H9 (cell line): ENCODE measurements at regions not wholly inside any gene's neighbourhood (a gene's known extent, or its start where the extent isn't known, plus 50 kb on each side); places are given as distances from the start of the nearest gene placed in this dataset.
"Not testable (repeated sequence)": the region's sequence is repeated elsewhere in the genome, so short reads cannot be mapped to it uniquely, and the experiment has no call there.

Source experiments
- DNase-seq: peaks from one replicate; pipeline ENCODE4 v3.0.0-alpha.2; 2017
- H2AFZ ChIP-seq: one replicate; pipeline ENCODE4 v1.6.1; 2013; ENCODE audit warnings: mild to moderate bottlenecking, low read length, control low read depth, moderate library complexity
- H2AK5ac ChIP-seq: 2 replicates; pipeline ENCODE4 v1.6.1; 2013; ENCODE audit warnings: low read length, control low read depth, mixed read lengths; ENCODE audit not compliant: insufficient read length
- H2BK120ac ChIP-seq: one replicate; pipeline ENCODE4 v1.6.1; 2013; ENCODE audit warnings: low read depth, mild to moderate bottlenecking, low read length, control low read depth, inconsistent platforms; ENCODE audit not compliant: poor library complexity, severe bottlenecking
- H2BK12ac ChIP-seq: 2 replicates; pipeline ENCODE4 v1.6.1; 2013; ENCODE audit warnings: low read length, control low read depth, mixed read lengths, low read depth; ENCODE audit not compliant: insufficient read length
- H2BK15ac ChIP-seq: 2 replicates; pipeline ENCODE4 v1.6.1; 2013; ENCODE audit warnings: low read depth, low read length, control low read depth
- H2BK20ac ChIP-seq: one replicate; pipeline ENCODE4 v1.6.1; 2013; ENCODE audit warnings: low read depth, mild to moderate bottlenecking, low read length, control low read depth, inconsistent platforms; ENCODE audit not compliant: poor library complexity, severe bottlenecking
- H2BK5ac ChIP-seq: 2 replicates; pipeline ENCODE4 v1.6.1; 2013; ENCODE audit warnings: low read length, control low read depth, mixed read lengths; ENCODE audit not compliant: insufficient read length
- H3K14ac ChIP-seq: 2 replicates; pipeline ENCODE4 v1.6.1; 2013; ENCODE audit warnings: low read length, control low read depth; ENCODE audit not compliant: insufficient read depth
- H3K18ac ChIP-seq: 2 replicates; pipeline ENCODE4 v1.6.1; 2013; ENCODE audit warnings: low read depth, mild to moderate bottlenecking, mixed read lengths, low read length, control low read depth; ENCODE audit not compliant: insufficient read length
- H3K23ac ChIP-seq: 2 replicates; pipeline ENCODE4 v1.6.1; 2013; ENCODE audit warnings: low read length, control low read depth, mixed read lengths, low read depth; ENCODE audit not compliant: insufficient read length
- H3K23me2 ChIP-seq: 2 replicates; pipeline ENCODE4 v1.6.1; 2013; ENCODE audit warnings: low read depth, mild to moderate bottlenecking, mixed read lengths, low read length, control low read depth; ENCODE audit not compliant: insufficient read length, poor library complexity, severe bottlenecking
- H3K27ac ChIP-seq: 2 replicates; pipeline ENCODE4 v1.5.1; 2013; ENCODE audit warnings: low read length, control low read depth, mixed read lengths, low read depth; ENCODE audit not compliant: insufficient read length
- H3K27me3 ChIP-seq: 2 replicates; pipeline ENCODE4 v1.6.1; 2013; ENCODE audit warnings: low read length, control low read depth, inconsistent platforms; ENCODE audit not compliant: insufficient read depth
- H3K4ac ChIP-seq: 2 replicates; pipeline ENCODE4 v1.6.1; 2013; ENCODE audit warnings: low read depth, mild to moderate bottlenecking, control low read depth, inconsistent platforms, low read length, moderate library complexity
- H3K4me1 ChIP-seq: 2 replicates; pipeline ENCODE4 v1.6.1; 2013; ENCODE audit warnings: low read length, control low read depth, inconsistent platforms; ENCODE audit not compliant: insufficient read depth
- H3K4me2 ChIP-seq: 2 replicates; pipeline ENCODE4 v1.6.1; 2013; ENCODE audit warnings: low read length, control low read depth, mixed read lengths; ENCODE audit not compliant: insufficient read length, insufficient read depth
- H3K56ac ChIP-seq: 2 replicates; pipeline ENCODE4 v1.6.1; 2013; ENCODE audit warnings: low read depth, mild to moderate bottlenecking, mixed read lengths, low read length, control low read depth; ENCODE audit not compliant: insufficient read length
- H3K79me1 ChIP-seq: 2 replicates; pipeline ENCODE4 v1.6.1; 2013; ENCODE audit warnings: low read depth, mild to moderate bottlenecking, moderate library complexity, low read length, control low read depth, inconsistent platforms; ENCODE audit not compliant: insufficient read depth, poor library complexity, severe bottlenecking
- H3K79me2 ChIP-seq: 2 replicates; pipeline ENCODE4 v1.6.1; 2013; ENCODE audit warnings: low read length, control low read depth, inconsistent platforms; ENCODE audit not compliant: insufficient read depth
- H3K9ac ChIP-seq: 2 replicates; pipeline ENCODE4 v1.6.1; 2013; ENCODE audit warnings: low read length, control low read depth, mixed read lengths; ENCODE audit not compliant: insufficient read length; ENCODE audit errors: extremely low read depth
- H3K9me3 ChIP-seq: one replicate; pipeline ENCODE4 v1.6.1; 2013; ENCODE audit warnings: low read depth, low read length, inconsistent platforms; ENCODE audit not compliant: control insufficient read depth
- H3T11ph ChIP-seq: one replicate; pipeline ENCODE4 v1.6.1; 2013; ENCODE audit warnings: mild to moderate bottlenecking, low read length, control low read depth, inconsistent platforms
- H4K20me1 ChIP-seq: one replicate; pipeline ENCODE4 v1.6.1; 2013; ENCODE audit not compliant: control insufficient read depth, insufficient read length, insufficient read depth
- H4K5ac ChIP-seq: 2 replicates; pipeline ENCODE4 v1.6.1; 2013; ENCODE audit warnings: low read depth, mild to moderate bottlenecking, mixed read lengths, low read length, control low read depth; ENCODE audit not compliant: insufficient read length
- H4K8ac ChIP-seq: replicated peaks from 2 replicates; pipeline ENCODE4 v1.6.1; 2013; ENCODE audit warnings: low read length, control low read depth, mixed read lengths, low read depth; ENCODE audit not compliant: insufficient read length
- H4K91ac ChIP-seq: 2 replicates; pipeline ENCODE4 v1.6.1; 2013; ENCODE audit warnings: low read depth, mild to moderate bottlenecking, moderate library complexity, mixed read lengths, low read length, control low read depth; ENCODE audit not compliant: insufficient read length
- H3K27ac Mint-ChIP-seq, 3 experiments: 2 replicates in 2 of 3; 3 replicates in 1 of 3; pipeline ENCODE4 v1.8.0; 2020 to 2021; ENCODE audit warnings: mixed read lengths in 3 of 3, mild to moderate bottlenecking in 1 of 3, moderate library complexity in 1 of 3
- H3K27me3 Mint-ChIP-seq: 2 replicates; pipeline ENCODE4 v1.8.0; 2021; ENCODE audit warnings: low read depth, mild to moderate bottlenecking, moderate library complexity, mixed read lengths
- H3K36me3 Mint-ChIP-seq, 3 experiments: 2 replicates in 2 of 3; 3 replicates in 1 of 3; pipeline ENCODE4 v1.8.0; 2020 to 2021; ENCODE audit warnings: low read depth in 3 of 3, mixed read lengths in 3 of 3; ENCODE audit not compliant: insufficient read depth in 1 of 3
- H3K4me1 Mint-ChIP-seq, 2 experiments: 2 replicates each; pipeline ENCODE4 v1.8.0; 2020; ENCODE audit warnings: mixed read lengths in 2 of 2
- H3K4me3 Mint-ChIP-seq, 2 experiments: 2 replicates in 1 of 2; 3 replicates in 1 of 2; pipeline ENCODE4 v1.8.0; 2020 to 2021; ENCODE audit warnings: mild to moderate bottlenecking in 2 of 2, mixed read lengths in 2 of 2, moderate library complexity in 1 of 2
- H3K9me3 Mint-ChIP-seq, 2 experiments: 2 replicates in 1 of 2; 3 replicates in 1 of 2; pipeline ENCODE4 v1.8.0; 2020; ENCODE audit warnings: mild to moderate bottlenecking in 2 of 2, mixed read lengths in 2 of 2, moderate library complexity in 1 of 2
- WGBS: extraction: QIAGEN DNeasy Blood & Tissue Kit; methylation state at CpG from one replicate; pipeline ENCODE4 v1.1.7; 2013; ENCODE audit warnings: missing lambda C conversion rate, low lambda C conversion rate, mixed read lengths; ENCODE audit not compliant: insufficient read length; ENCODE audit errors: extremely low coverage; 5-methylcytosine and 5-hydroxymethylcytosine counted together

- not testable (repeated sequence) for H3K9ac ChIP-seq, H4K5ac ChIP-seq, H2BK15ac ChIP-seq, H4K91ac ChIP-seq, H3K9me3 Mint-ChIP-seq, H3K4ac ChIP-seq, DNase-seq, H3K27me3 Mint-ChIP-seq, H3K27ac Mint-ChIP-seq, H3K4me1 ChIP-seq, H3K4me2 ChIP-seq, H3K4me3 Mint-ChIP-seq, H3K18ac ChIP-seq, H3K23ac ChIP-seq, H3T11ph ChIP-seq, H2BK120ac ChIP-seq, H3K36me3 Mint-ChIP-seq, H3K27ac ChIP-seq, H2BK5ac ChIP-seq, H4K20me1 ChIP-seq, H3K27me3 ChIP-seq, H3K23me2 ChIP-seq, H3K56ac ChIP-seq, H3K79me1 ChIP-seq, H3K9me3 ChIP-seq, H2BK12ac ChIP-seq, H3K14ac ChIP-seq, H3K4me1 Mint-ChIP-seq, H2AK5ac ChIP-seq, H2BK20ac ChIP-seq, H2AFZ ChIP-seq, H3K79me2 ChIP-seq, H4K8ac ChIP-seq
- no CpG with 5 or more reads among the region's 12 CpGs for WGBS
Measured at GRCh38 chr2:34677591-34677990, 1078.5 kb upstream of the FAM98A start.

- not testable (repeated sequence) for H3K27me3 Mint-ChIP-seq, H3K27ac Mint-ChIP-seq, H2BK12ac ChIP-seq, H2AK5ac ChIP-seq, H3K18ac ChIP-seq, H3K9ac ChIP-seq, H2AFZ ChIP-seq, H3K4me3 Mint-ChIP-seq, H3K9me3 ChIP-seq, H3K23me2 ChIP-seq, H3K27ac ChIP-seq, H3K79me1 ChIP-seq, H3K4ac ChIP-seq, H2BK15ac ChIP-seq, H3K79me2 ChIP-seq, H3K36me3 Mint-ChIP-seq, H3K56ac ChIP-seq, H3K9me3 Mint-ChIP-seq, H2BK20ac ChIP-seq, H4K20me1 ChIP-seq, H3K23ac ChIP-seq, H4K8ac ChIP-seq, H3K14ac ChIP-seq, H3K4me1 ChIP-seq, H4K91ac ChIP-seq, H3K4me1 Mint-ChIP-seq, H3K4me2 ChIP-seq, H2BK5ac ChIP-seq, DNase-seq, H3K27me3 ChIP-seq, H3T11ph ChIP-seq, H2BK120ac ChIP-seq, H4K5ac ChIP-seq
- no CpG with 5 or more reads among the region's 3 CpGs for WGBS
Measured at GRCh38 chr2:34677119-34677531, 1078.0 kb upstream of the FAM98A start.
